Panc1 (cell line): ENCODE measurements at regions not wholly inside any gene's neighbourhood (a gene's known extent, or its start where the extent isn't known, plus 50 kb on each side); places are given as distances from the start of the nearest gene placed in this dataset.

ENCODE experiments used
- ATAC-seq: fragments of 200-7000 bp; cut with Tn5 transposase; 2 replicates; pipeline ENCODE4 v1.9.1; 2020; ENCODE audit warnings: mild to moderate bottlenecking, moderate library complexity
- BruUV-seq: library from RNA; stranded (reverse); fragments of 400-500 nt; replicated peaks from 2 replicates; lab custom pipeline; 2021; lab: Mats Ljungman, UMichigan
- CTCF ChIA-PET: fragments of 300-600 bp; sonication (Branson Sonifier 250); formaldehyde crosslinking; loops from one replicate; lab custom pipeline; 2022; ENCODE audit warnings: antibody characterized with exemption; lab: Charles Lee
- POLR2A ChIA-PET: fragments of 300-600 bp; sonication (Branson Sonifier 250); formaldehyde crosslinking; loops from one replicate; lab custom pipeline; 2022; ENCODE audit warnings: antibody characterized with exemption; lab: Charles Lee
- DNase-seq: peaks from one replicate; pipeline ENCODE4 v3.0.0-alpha.2; 2010; ENCODE audit warnings: low read depth, low spot score
- H3K27ac ChIP-seq: 2 replicates; pipeline ENCODE4 v1.5.1; 2011; ENCODE audit warnings: mild to moderate bottlenecking, low read length, inconsistent platforms
- H3K27me3 ChIP-seq: fragments of 200-500 bp; sonication (Bioruptor generic); 2 replicates; pipeline ENCODE4 v1.6.0; 2014; ENCODE audit warnings: low read length, inconsistent platforms; ENCODE audit not compliant: control insufficient read depth, insufficient read depth
- H3K36me3 ChIP-seq: fragments of 200-500 bp; sonication (Bioruptor generic); 2 replicates; pipeline ENCODE4 v1.5.1; 2014; ENCODE audit warnings: inconsistent platforms, mild to moderate bottlenecking, low read length, moderate library complexity; ENCODE audit not compliant: control insufficient read depth, insufficient read depth
- H3K4me1 ChIP-seq: 2 replicates; pipeline ENCODE4 v1.5.1; 2011; ENCODE audit warnings: inconsistent platforms, mild to moderate bottlenecking, low read length, moderate library complexity; ENCODE audit not compliant: control insufficient read depth, insufficient read depth
- H3K4me3 ChIP-seq, 2 experiments: 2 replicates each; pipeline ENCODE4 v1.5.1; 2011 to 2012; ENCODE audit warnings: low read depth in 2 of 2, low read length in 2 of 2, mild to moderate bottlenecking in 2 of 2, inconsistent platforms in 1 of 2, moderate library complexity in 1 of 2
- H3K9me3 ChIP-seq: fragments of 200-500 bp; sonication (Bioruptor generic); 2 replicates; pipeline ENCODE4 v1.5.1; 2014; ENCODE audit warnings: low read depth, mild to moderate bottlenecking, inconsistent platforms, low read length, moderate library complexity; ENCODE audit not compliant: control insufficient read depth, insufficient read depth
- POLR2AphosphoS5 ChIP-seq: IDR thresholded peaks from 2 replicates; pipeline ENCODE4 v1.6.1; 2012; ENCODE audit warnings: mild to moderate bottlenecking, low read depth, low read length, moderate library complexity
- REST ChIP-seq, 2 experiments: IDR thresholded peaks; 2 replicates each; pipeline ENCODE4 v1.6.1; 2011 to 2012; ENCODE audit warnings: low read depth in 2 of 2, control low read depth in 1 of 2, low read length in 1 of 2, mild to moderate bottlenecking in 1 of 2, moderate library complexity in 1 of 2; ENCODE audit not compliant: insufficient read depth in 1 of 2
- SIN3A ChIP-seq: IDR thresholded peaks from 2 replicates; pipeline ENCODE4 v1.6.1; 2012; ENCODE audit warnings: low read depth, mild to moderate bottlenecking, low read length, moderate library complexity, borderline replicate concordance; ENCODE audit not compliant: insufficient read depth
- TCF7L2 ChIP-seq: IDR thresholded peaks from 2 replicates; pipeline ENCODE4 v1.6.1; 2011; ENCODE audit warnings: mild to moderate bottlenecking, low read depth, low read length, inconsistent platforms
- in situ Hi-C: cut with HindIII; loops from 2 replicates; pipeline ENCODE4 v1.10.0; 2016; ENCODE audit warnings: low sequenced_read_pairs, low pct_unique_long_range_greater_than_20kb
- intact Hi-C: fragments of 100-400 bp; cut with micrococcal nuclease; formaldehyde crosslinking; loops from one replicate; pipeline ENCODE4 v1.10.0; 2022; ENCODE audit not compliant: unreplicated experiment
- TF ChIP-seq, protein P1 (sequence below): fragments of 450-650 bp; IDR thresholded peaks from 2 replicates; pipeline ENCODE4 v1.5.1; 2017; ENCODE audit warnings: mild to moderate bottlenecking

DNA sequence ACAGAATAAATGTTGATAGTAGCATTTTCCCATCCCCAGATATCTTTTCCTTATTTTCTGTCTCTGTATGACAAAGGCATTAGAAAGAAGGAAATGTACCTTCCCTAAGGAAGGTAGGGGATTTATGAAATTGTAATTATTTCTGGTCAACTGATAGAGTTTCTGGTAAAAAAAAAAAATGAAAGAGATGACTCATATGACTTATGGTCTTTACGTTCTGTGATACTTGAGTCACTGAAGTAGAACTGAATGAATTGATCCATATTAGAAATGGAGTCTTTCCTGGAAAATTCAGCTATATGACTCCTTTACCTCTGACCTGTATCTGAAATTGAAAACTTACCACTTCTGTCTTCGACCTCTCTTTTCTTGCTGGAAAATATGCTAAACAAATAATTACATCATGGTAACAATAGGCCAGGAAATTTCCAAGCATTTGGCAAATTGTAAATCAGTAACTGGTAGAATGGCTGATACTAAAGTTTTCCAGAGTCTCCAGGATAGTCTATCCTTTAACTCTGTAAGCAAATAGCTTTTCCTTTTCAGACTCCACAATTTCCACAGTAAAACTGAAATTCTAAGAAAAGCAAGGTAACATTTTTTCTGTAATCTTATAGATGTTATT, 364.3 kb upstream of the PTBP2 start:
- DNase-seq (no peak), ATAC-seq (no peak)
- intact Hi-C loops (no loop called here), in situ Hi-C loops (no loop called here)
- H3K27ac ChIP-seq: no peak overlapping the region
- no peaks in the 10 kb centered on the region for H3K27me3 ChIP-seq
- peaks cover 4% of the 10 kb centered on the region; the same call in 1 of the 2 replicates for H3K4me1 ChIP-seq
- no peaks in the 10 kb centered on the region for H3K9me3 ChIP-seq
- TF ChIP-seq, protein P1, sequence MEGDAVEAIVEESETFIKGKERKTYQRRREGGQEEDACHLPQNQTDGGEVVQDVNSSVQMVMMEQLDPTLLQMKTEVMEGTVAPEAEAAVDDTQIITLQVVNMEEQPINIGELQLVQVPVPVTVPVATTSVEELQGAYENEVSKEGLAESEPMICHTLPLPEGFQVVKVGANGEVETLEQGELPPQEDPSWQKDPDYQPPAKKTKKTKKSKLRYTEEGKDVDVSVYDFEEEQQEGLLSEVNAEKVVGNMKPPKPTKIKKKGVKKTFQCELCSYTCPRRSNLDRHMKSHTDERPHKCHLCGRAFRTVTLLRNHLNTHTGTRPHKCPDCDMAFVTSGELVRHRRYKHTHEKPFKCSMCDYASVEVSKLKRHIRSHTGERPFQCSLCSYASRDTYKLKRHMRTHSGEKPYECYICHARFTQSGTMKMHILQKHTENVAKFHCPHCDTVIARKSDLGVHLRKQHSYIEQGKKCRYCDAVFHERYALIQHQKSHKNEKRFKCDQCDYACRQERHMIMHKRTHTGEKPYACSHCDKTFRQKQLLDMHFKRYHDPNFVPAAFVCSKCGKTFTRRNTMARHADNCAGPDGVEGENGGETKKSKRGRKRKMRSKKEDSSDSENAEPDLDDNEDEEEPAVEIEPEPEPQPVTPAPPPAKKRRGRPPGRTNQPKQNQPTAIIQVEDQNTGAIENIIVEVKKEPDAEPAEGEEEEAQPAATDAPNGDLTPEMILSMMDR: no peak
- no peak for TF ChIP-seq REST (IDR thresholded peaks at IDR 0.05; ENCODE audit: insufficient read depth in 1 of 2, low read depth in 2 of 2, low read length in 1 of 2)
- no peak for TF ChIP-seq SIN3A
- no peak for TF ChIP-seq POLR2AphosphoS5
- no peak for TF ChIP-seq TCF7L2
- H3K4me3 ChIP-seq: no peak overlapping the region
- no TSS peak for BruUV-seq
- ChIA-PET CTCF (no interaction called here), POLR2A (no interaction called here)
- no peaks in the 10 kb centered on the region for H3K36me3 ChIP-seq

GRCh38 chr1:96358057-96358456, 363.5 kb upstream of the PTBP2 start:
- Histone ChIP-seq H3K36me3 (no peaks in the 10 kb centered on the region), H3K27ac (no peak overlapping the region), H3K4me3 (no peak overlapping the region), H3K27me3 (no peaks in the 10 kb centered on the region), H3K4me1 (peaks cover 5% of the 10 kb centered on the region; the same call in 1 of the 2 replicates), H3K9me3 (no peaks in the 10 kb centered on the region)
- intact Hi-C loops: no loop called here
- no peak for ATAC-seq
- ChIA-PET POLR2A (no interaction called here), CTCF (no interaction called here)
- in situ Hi-C loops: no loop called here
- no peak for DNase-seq
- no TSS peak for BruUV-seq
- no peak for TF ChIP-seq SIN3A
- no peak for TF ChIP-seq REST (IDR thresholded peaks at IDR 0.05; ENCODE audit: insufficient read depth in 1 of 2, low read depth in 2 of 2, low read length in 1 of 2)
- no peak for TF ChIP-seq POLR2AphosphoS5
- TF ChIP-seq, protein P1: no peak
- TF ChIP-seq TCF7L2: no peak
